PC-3 (cell line): ENCODE measurements at regions not wholly inside any gene's neighbourhood (a gene's known extent, or its start where the extent isn't known, plus 50 kb on each side); places are given as distances from the start of the nearest gene placed in this dataset.

Experiments used
- ATAC-seq: fragments of 200-7000 bp; cut with Tn5 transposase; 2 replicates; pipeline ENCODE4 v1.9.1; 2020; ENCODE audit warnings: mild to moderate bottlenecking, moderate library complexity
- BruUV-seq: library from RNA; stranded (reverse); fragments of 400-500 nt; replicated peaks from 2 replicates; lab custom pipeline; 2021; lab: Mats Ljungman, UMichigan
- CTCF ChIA-PET: fragments of 300-600 bp; sonication (Branson Sonifier 250); formaldehyde crosslinking; loops from one replicate; lab custom pipeline; 2022; ENCODE audit warnings: antibody characterized with exemption; lab: Charles Lee
- POLR2A ChIA-PET: fragments of 300-600 bp; sonication (Branson Sonifier 250); formaldehyde crosslinking; loops from one replicate; lab custom pipeline; 2022; ENCODE audit warnings: antibody characterized with exemption; ENCODE audit not compliant: unreplicated experiment; lab: Charles Lee
- DNase-seq: peaks from one replicate; pipeline ENCODE4 v3.0.0-alpha.2; 2015
- H2AFZ ChIP-seq: fragments of 300-600 bp; sonication (generic); 2 replicates; pipeline ENCODE4 v1.6.0; 2016; ENCODE audit warnings: antibody characterized with exemption, low read length
- H3F3A ChIP-seq: fragments of 300-600 bp; sonication (generic); one replicate; pipeline ENCODE4 v1.6.0; 2017; ENCODE audit warnings: antibody characterized with exemption, low read length, control low read depth, mild to moderate bottlenecking; ENCODE audit not compliant: unreplicated experiment
- H3K27ac ChIP-seq: fragments of 300-600 bp; sonication (generic); 2 replicates; pipeline ENCODE4 v1.5.1; 2016; ENCODE audit warnings: mild to moderate bottlenecking, low read length
- H3K27me3 ChIP-seq: fragments of 300-600 bp; sonication (generic); 2 replicates; pipeline ENCODE4 v1.6.1; 2016; ENCODE audit warnings: low read length, mixed read lengths
- H3K36me3 ChIP-seq: fragments of 300-600 bp; sonication (generic); 2 replicates; pipeline ENCODE4 v1.6.1; 2016; ENCODE audit warnings: low read depth, mixed run types, low read length, mixed read lengths
- H3K4me1 ChIP-seq: fragments of 300-600 bp; sonication (generic); 2 replicates; pipeline ENCODE4 v1.5.1; 2016; ENCODE audit warnings: low read length; ENCODE audit not compliant: insufficient read depth
- H3K4me2 ChIP-seq: fragments of 300-600 bp; sonication (generic); 2 replicates; pipeline ENCODE4 v1.6.0; 2016; ENCODE audit warnings: low read length
- H3K4me3 ChIP-seq: fragments of 300-600 bp; sonication (generic); 2 replicates; pipeline ENCODE4 v1.5.1; 2016; ENCODE audit warnings: mild to moderate bottlenecking, low read length, mixed read lengths
- H3K79me2 ChIP-seq: fragments of 300-600 bp; sonication (generic); 2 replicates; pipeline ENCODE4 v1.6.1; 2017; ENCODE audit warnings: low read length, mixed read lengths
- H3K9ac ChIP-seq: fragments of 300-600 bp; sonication (generic); 2 replicates; pipeline ENCODE4 v1.6.0; 2016; ENCODE audit warnings: mild to moderate bottlenecking, low read length
- H3K9me2 ChIP-seq: fragments of 300-600 bp; sonication (generic); replicated peaks from 2 replicates; pipeline ENCODE4 v1.6.1; 2016; ENCODE audit warnings: mixed run types, low read length, mixed read lengths
- H3K9me3 ChIP-seq: fragments of 300-600 bp; sonication (generic); 2 replicates; pipeline ENCODE4 v1.6.1; 2016; ENCODE audit warnings: low read length, mixed read lengths
- H4K20me1 ChIP-seq: fragments of 300-600 bp; sonication (generic); 2 replicates; pipeline ENCODE4 v1.6.1; 2016; ENCODE audit warnings: low read length, mixed read lengths
- CTCF ChIP-seq: fragments of 300-600 bp; sonication (generic); conservative IDR thresholded peaks from 2 replicates; pipeline ENCODE4 v1.5.1; 2017; ENCODE audit warnings: antibody characterized with exemption, low read depth, mild to moderate bottlenecking, low read length
- EZH2 ChIP-seq: fragments of 300-600 bp; sonication (generic); IDR thresholded peaks from one replicate; pipeline ENCODE4 v1.6.1; 2017; ENCODE audit warnings: antibody characterized with exemption, mild to moderate bottlenecking, low read length; ENCODE audit not compliant: unreplicated experiment
- EZH2phosphoT487 ChIP-seq: fragments of 300-600 bp; sonication (generic); IDR thresholded peaks from 2 replicates; pipeline ENCODE4 v1.6.1; 2018; ENCODE audit warnings: mild to moderate bottlenecking, antibody characterized with exemption, low read length, borderline replicate concordance
- intact Hi-C: fragments of 100-400 bp; cut with micrococcal nuclease; formaldehyde crosslinking; loops from 2 replicates; pipeline ENCODE4 v1.9.0; 2023

- ATAC-seq (no peak), DNase-seq (no peak)
- Histone ChIP-seq H3K27ac (no peak overlapping the region), H3F3A (no peaks in the 10 kb centered on the region), H3K9me2 (no peaks in the 10 kb centered on the region; the same call in 1 of the 2 replicates), H3K9me3 (no peaks in the 10 kb centered on the region), H2AFZ (peak overlapping the region; percentile 16; the same call in 1 of the 2 replicates), H3K4me3 (no peak overlapping the region), H3K9ac (no peak overlapping the region), H4K20me1 (no peaks in the 10 kb centered on the region), H3K79me2 (no peaks in the 10 kb centered on the region), H3K4me2 (no peak overlapping the region), H3K36me3 (no peaks in the 10 kb centered on the region), H3K27me3 (no peaks in the 10 kb centered on the region), H3K4me1 (peaks cover 24% of the 10 kb centered on the region)
- ChIA-PET POLR2A (no interaction called here), CTCF (no interaction called here)
- BruUV-seq: no TSS peak
- intact Hi-C loops: no loop called here
- TF ChIP-seq EZH2phosphoT487 (no peak), CTCF (no peak), EZH2 (no peak)
Observed at GRCh38 chr6:11392778-11393507, 144.6 kb upstream of the TMEM170B start.

DNA sequence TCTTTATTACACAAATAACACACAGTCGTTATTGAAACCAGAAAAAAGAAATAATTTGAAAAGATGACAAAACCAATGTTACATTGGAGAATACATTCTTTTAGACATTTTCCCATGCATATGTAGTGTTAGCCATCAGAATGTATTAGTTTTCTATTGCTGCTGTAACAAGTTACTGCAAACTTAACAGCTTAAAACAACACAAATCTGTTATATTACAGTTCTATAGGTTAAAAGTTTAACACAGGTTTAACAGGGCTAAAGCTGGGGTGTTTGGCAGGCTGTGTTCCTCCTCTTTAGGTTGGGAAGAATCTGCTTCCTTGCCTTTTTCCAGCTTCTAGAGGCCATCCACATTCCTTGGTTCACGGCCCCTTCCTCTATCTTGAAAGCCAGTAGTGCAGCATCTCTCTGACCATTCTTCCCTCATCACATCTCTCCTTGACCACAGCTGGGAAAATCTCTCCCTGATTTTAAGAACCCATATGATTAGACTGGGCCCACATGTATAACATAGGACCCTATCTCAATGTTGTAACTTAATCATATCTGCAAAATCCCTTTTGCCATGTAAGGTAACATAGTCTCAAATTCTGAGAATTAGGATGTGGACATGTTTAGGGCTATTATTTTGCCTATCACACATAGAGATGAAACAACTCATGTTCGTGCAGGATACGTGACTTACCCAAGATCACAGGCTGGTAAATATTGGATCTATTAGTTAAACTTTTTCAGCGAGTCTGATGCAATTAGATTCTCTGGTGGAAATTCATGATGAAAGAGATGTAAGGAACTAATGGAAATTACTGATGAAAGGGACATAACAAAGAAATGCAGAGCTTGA is 145.4 kb upstream of the TMEM170B start:
- DNase-seq (no peak), ATAC-seq (no peak)
- Histone ChIP-seq H3K4me3 (no peak overlapping the region), H2AFZ (no peak overlapping the region), H3F3A (no peaks in the 10 kb centered on the region), H3K9ac (no peak overlapping the region), H3K79me2 (no peaks in the 10 kb centered on the region), H3K4me2 (no peak overlapping the region), H3K9me2 (no peaks in the 10 kb centered on the region; the same call in 1 of the 2 replicates), H3K27ac (no peak overlapping the region), H4K20me1 (no peaks in the 10 kb centered on the region), H3K4me1 (peaks cover 24% of the 10 kb centered on the region), H3K9me3 (no peaks in the 10 kb centered on the region), H3K36me3 (no peaks in the 10 kb centered on the region), H3K27me3 (no peaks in the 10 kb centered on the region)
- intact Hi-C loops: no loop called here
- BruUV-seq: no TSS peak
- ChIA-PET CTCF (no interaction called here), POLR2A (no interaction called here)
- no peak for TF ChIP-seq CTCF
- no peak for TF ChIP-seq EZH2phosphoT487
- no peak for TF ChIP-seq EZH2
